IMR-90 (cell line): ENCODE measurements at regions not wholly inside any gene's neighbourhood (a gene's known extent, or its start where the extent isn't known, plus 50 kb on each side); places are given as distances from the start of the nearest gene placed in this dataset.

Experiments
- ATAC-seq: fragments of 200-7000 bp; cut with Tn5 transposase; 2 replicates; pipeline ENCODE4 v1.9.1; 2020; ENCODE audit warnings: low read depth, mild to moderate bottlenecking, moderate library complexity
- BruUV-seq: library from RNA; stranded (reverse); fragments of 400-500 nt; replicated peaks from 2 replicates; lab custom pipeline; 2021; lab: Mats Ljungman, UMichigan
- CTCF ChIA-PET: fragments of 300-600 bp; formaldehyde crosslinking; extraction: SDS; loops from one replicate; lab custom pipeline; 2021; ENCODE audit warnings: antibody characterized with exemption; lab: Yijun Ruan, JAX
- POLR2A ChIA-PET: fragments of 300-600 bp; sonication (Branson Sonifier 250); formaldehyde crosslinking; loops from one replicate; lab custom pipeline; 2022; ENCODE audit warnings: antibody characterized with exemption; ENCODE audit not compliant: unreplicated experiment; lab: Charles Lee
- DNase-seq: peaks from one replicate; pipeline ENCODE4 v3.0.0; 2013
- H2AFZ ChIP-seq: replicated peaks from 2 replicates; pipeline ENCODE3; 2013; ENCODE audit warnings: low read length, mild to moderate bottlenecking; ENCODE audit not compliant: poor library complexity
- H2AK5ac ChIP-seq: 2 replicates; pipeline ENCODE4 v1.6.1; 2013; ENCODE audit warnings: low read depth, low read length, inconsistent platforms
- H2AK9ac ChIP-seq: replicated peaks from 2 replicates; pipeline ENCODE3; 2013; ENCODE audit warnings: mild to moderate bottlenecking, low read depth, low read length, moderate library complexity; ENCODE audit not compliant: poor library complexity
- H2BK120ac ChIP-seq: 2 replicates; pipeline ENCODE4 v1.6.1; 2013; ENCODE audit warnings: low read depth, low read length, inconsistent platforms
- H2BK15ac ChIP-seq: 3 replicates; pipeline ENCODE4 v1.6.1; 2013; ENCODE audit warnings: low read depth, low read length, inconsistent platforms
- H2BK20ac ChIP-seq: 2 replicates; pipeline ENCODE4 v1.6.1; 2013; ENCODE audit warnings: low read depth, mild to moderate bottlenecking, inconsistent platforms, low read length, moderate library complexity
- H2BK5ac ChIP-seq: 2 replicates; pipeline ENCODE4 v1.6.1; 2013; ENCODE audit warnings: mild to moderate bottlenecking, low read depth, low read length, inconsistent platforms; ENCODE audit not compliant: poor library complexity, severe bottlenecking
- H3K14ac ChIP-seq: replicated peaks from 2 replicates; pipeline ENCODE4 v1.6.1; 2013; ENCODE audit warnings: low read depth, low read length, inconsistent platforms
- H3K18ac ChIP-seq: 2 replicates; pipeline ENCODE4 v1.6.1; 2013; ENCODE audit warnings: low read depth, low read length, control low read depth
- H3K23ac ChIP-seq: 2 replicates; pipeline ENCODE4 v1.6.1; 2013; ENCODE audit warnings: low read depth, low read length, inconsistent platforms
- H3K27ac ChIP-seq: 2 replicates; pipeline ENCODE4 v1.5.1; 2013; ENCODE audit warnings: mild to moderate bottlenecking, control low read depth, low read length; ENCODE audit not compliant: insufficient read depth
- H3K27me3 ChIP-seq: 2 replicates; pipeline ENCODE4 v1.6.1; 2013; ENCODE audit warnings: low read length; ENCODE audit not compliant: control insufficient read depth, insufficient read depth
- H3K36me3 ChIP-seq: 2 replicates; pipeline ENCODE4 v1.6.1; 2013; ENCODE audit warnings: low read length, mixed read lengths; ENCODE audit not compliant: control insufficient read depth, insufficient read depth
- H3K4ac ChIP-seq: 2 replicates; pipeline ENCODE4 v1.6.1; 2013; ENCODE audit warnings: low read depth, low read length, inconsistent platforms
- H3K4me1 ChIP-seq: 2 replicates; pipeline ENCODE4 v1.6.1; 2013; ENCODE audit warnings: low read length, mixed read lengths; ENCODE audit not compliant: control insufficient read depth, insufficient read depth
- H3K4me2 ChIP-seq: 2 replicates; pipeline ENCODE4 v1.6.1; 2013; ENCODE audit warnings: low read depth, mild to moderate bottlenecking, control low read depth, low read length, moderate library complexity
- H3K4me3 ChIP-seq: 2 replicates; pipeline ENCODE4 v1.5.1; 2013; ENCODE audit warnings: low read depth, mild to moderate bottlenecking, control low read depth, low read length, moderate library complexity; ENCODE audit not compliant: insufficient read depth
- H3K56ac ChIP-seq: 2 replicates; pipeline ENCODE4 v1.6.1; 2013; ENCODE audit warnings: low read length, inconsistent platforms; ENCODE audit not compliant: insufficient read depth; ENCODE audit errors: extremely low read depth
- H3K79me1 ChIP-seq, 2 experiments: 2 replicates each; pipeline ENCODE4 v1.6.1; 2013; ENCODE audit warnings: low read length in 2 of 2, inconsistent platforms in 1 of 2, low read depth in 1 of 2
- H3K9ac ChIP-seq: 2 replicates; pipeline ENCODE4 v1.6.1; 2013; ENCODE audit warnings: low read depth, low read length, control low read depth
- H3K9me1 ChIP-seq: 2 replicates; pipeline ENCODE4 v1.6.1; 2013; ENCODE audit warnings: low read length, inconsistent platforms; ENCODE audit not compliant: insufficient read depth
- H3K9me3 ChIP-seq: 2 replicates; pipeline ENCODE4 v1.6.1; 2013; ENCODE audit warnings: low read length; ENCODE audit not compliant: control insufficient read depth, insufficient read depth
- H4K20me1 ChIP-seq: 2 replicates; pipeline ENCODE4 v1.6.1; 2013; ENCODE audit warnings: low read length, inconsistent platforms; ENCODE audit not compliant: insufficient read depth
- H4K5ac ChIP-seq: 2 replicates; pipeline ENCODE4 v1.6.1; 2013; ENCODE audit warnings: mild to moderate bottlenecking, low read depth, low read length, control low read depth
- H4K8ac ChIP-seq, 2 experiments: 2 replicates each; pipeline ENCODE4 v1.6.1; 2013; ENCODE audit warnings: low read depth in 2 of 2, low read length in 2 of 2, control low read depth in 1 of 2, inconsistent platforms in 1 of 2
- H4K91ac ChIP-seq: 2 replicates; pipeline ENCODE4 v1.6.1; 2013; ENCODE audit warnings: low read depth, low read length, inconsistent platforms; ENCODE audit not compliant: insufficient read depth
- BHLHE40 ChIP-seq: fragments of 150-350 bp; IDR thresholded peaks from 2 replicates; pipeline ENCODE4 v1.6.1; 2016; ENCODE audit warnings: mild to moderate bottlenecking, low read depth, low read length
- CEBPB ChIP-seq: IDR thresholded peaks from 2 replicates; pipeline ENCODE4 v1.6.1; 2012; ENCODE audit warnings: low read depth, low read length, improper control_type of control experiment
- CHD1 ChIP-seq: IDR thresholded peaks from 2 replicates; pipeline ENCODE4 v1.6.1; 2012; ENCODE audit warnings: low read depth, low read length, improper control_type of control experiment
- FOS ChIP-seq: fragments of 150-350 bp; IDR thresholded peaks from 2 replicates; pipeline ENCODE4 v1.6.1; 2016; ENCODE audit warnings: low read depth, low read length
- MAFK ChIP-seq: IDR thresholded peaks from 2 replicates; pipeline ENCODE4 v1.6.1; 2012; ENCODE audit warnings: low read depth, low read length, improper control_type of control experiment
- MAZ ChIP-seq: IDR thresholded peaks from 2 replicates; pipeline ENCODE4 v1.6.1; 2012; ENCODE audit warnings: low read depth, mild to moderate bottlenecking, low read length, improper control_type of control experiment, moderate library complexity, borderline replicate concordance
- MXI1 ChIP-seq: IDR thresholded peaks from 2 replicates; pipeline ENCODE4 v1.6.1; 2012; ENCODE audit warnings: low read depth, mild to moderate bottlenecking, low read length, moderate library complexity, borderline replicate concordance
- NFE2L2 ChIP-seq: fragments of 150-350 bp; IDR thresholded peaks from 2 replicates; pipeline ENCODE4 v1.6.1; 2016; ENCODE audit warnings: low read depth, mild to moderate bottlenecking, low read length
- POLR2A ChIP-seq: IDR thresholded peaks from 2 replicates; pipeline ENCODE4 v1.6.1; 2012; ENCODE audit warnings: mild to moderate bottlenecking, low read depth, low read length
- RAD21 ChIP-seq: IDR thresholded peaks from 2 replicates; pipeline ENCODE4 v1.6.1; 2012; ENCODE audit warnings: low read length, improper control_type of control experiment
- RCOR1 ChIP-seq: IDR thresholded peaks from 2 replicates; pipeline ENCODE4 v1.6.1; 2012; ENCODE audit warnings: mild to moderate bottlenecking, low read length, improper control_type of control experiment; ENCODE audit not compliant: insufficient replicate concordance
- RFX5 ChIP-seq: IDR thresholded peaks from 2 replicates; pipeline ENCODE4 v1.8.0; 2012; ENCODE audit warnings: low read depth, mild to moderate bottlenecking, low read length, moderate library complexity
- SMC3 ChIP-seq: fragments of 150-350 bp; IDR thresholded peaks from 2 replicates; pipeline ENCODE4 v1.6.1; 2016; ENCODE audit warnings: low read depth, mild to moderate bottlenecking, antibody characterized with exemption, low read length, moderate library complexity
- WGBS, 2 experiments: methylation state at CpG; one replicate each; pipeline versions ENCODE4 v1.1.5 to v1.1.7; 2013; ENCODE audit warnings: missing lambda C conversion rate in 2 of 2; ENCODE audit not compliant: insufficient read length in 1 of 2; ENCODE audit errors: extremely low coverage in 2 of 2; 5-methylcytosine and 5-hydroxymethylcytosine counted together
- dilution Hi-C: fragments of 300-500 bp; cut with HindIII; formaldehyde crosslinking; loops from one replicate; pipeline ENCODE4 v1.14.3; 2018; ENCODE audit warnings: low sequenced_read_pairs; ENCODE audit not compliant: unreplicated experiment
- in situ Hi-C: fragments of 300-500 bp; cut with MboI; formaldehyde crosslinking; loops from 3 replicates; pipeline ENCODE4 v1.14.3; 2019; ENCODE audit warnings: low sequenced_read_pairs, inconsistent platforms, mixed read lengths
- intact Hi-C: fragments of 100-400 bp; cut with micrococcal nuclease; formaldehyde crosslinking; loops from 2 replicates; pipeline ENCODE4 v1.10.0; 2022
- TF ChIP-seq, protein P1 (sequence below): fragments of 150-350 bp; IDR thresholded peaks from 2 replicates; pipeline ENCODE4 v1.6.1; 2016; ENCODE audit warnings: low read depth, mild to moderate bottlenecking, low read length, moderate library complexity, borderline replicate concordance
- TF ChIP-seq, protein P2 (sequence below): conservative IDR thresholded peaks from 2 replicates; pipeline ENCODE4 v1.5.1; 2012; ENCODE audit warnings: mild to moderate bottlenecking, low read depth, low read length, improper control_type of control experiment
- TF ChIP-seq, protein P3 (sequence below): fragments of 150-350 bp; IDR thresholded peaks from 2 replicates; pipeline ENCODE4 v1.6.1; 2017; ENCODE audit warnings: mild to moderate bottlenecking, antibody characterized with exemption, low read length, low read depth

DNA sequence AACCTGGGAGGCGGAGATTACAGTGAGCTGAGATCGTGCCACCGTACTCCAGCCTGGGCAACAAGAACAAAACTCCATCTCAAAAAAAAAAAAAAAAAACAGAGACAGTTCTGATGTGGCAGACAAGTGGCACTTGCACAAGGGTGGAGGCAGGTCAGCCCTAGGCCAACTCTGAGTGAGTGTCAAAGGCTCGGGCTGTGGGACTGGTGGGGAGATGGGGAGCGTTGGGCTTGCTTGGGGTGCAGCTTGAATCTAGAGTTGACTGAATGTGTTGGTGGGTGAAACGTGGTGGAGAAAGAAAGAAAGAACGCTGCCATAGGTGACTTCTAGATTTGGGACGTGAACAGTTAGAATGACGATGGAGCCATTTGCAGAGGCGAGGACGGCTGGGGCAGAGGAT is 121.3 kb upstream of the SPACA7 start:
- Histone ChIP-seq H3K27me3 (no peaks in the 10 kb centered on the region), H2AK9ac (no peak overlapping the region), H3K4me3 (no peak overlapping the region), H2BK15ac (no peak overlapping the region), H3K14ac (no peak overlapping the region), H3K23ac (no peak overlapping the region), H4K5ac (no peak overlapping the region), H3K9ac (no peak overlapping the region), H2AFZ (no peak overlapping the region), H2BK20ac (no peak overlapping the region), H3K18ac (no peak overlapping the region), H2BK120ac (no peak overlapping the region), H3K79me1 (no peaks in the 10 kb centered on the region), H4K8ac (no peak overlapping the region), H3K56ac (no peak overlapping the region), H3K4me2 (no peak overlapping the region), H2BK5ac (no peak overlapping the region), H3K4me1 (no peaks in the 10 kb centered on the region), H3K4ac (no peak overlapping the region), H3K27ac (no peak overlapping the region), H3K9me1 (no peaks in the 10 kb centered on the region), H3K9me3 (peaks cover 58% of the 10 kb centered on the region), H4K20me1 (no peaks in the 10 kb centered on the region), H4K91ac (no peak overlapping the region), H3K36me3 (no peaks in the 10 kb centered on the region), H2AK5ac (no peak overlapping the region)
- ChIA-PET CTCF (no interaction called here), POLR2A (no interaction called here)
- DNase-seq (no peak), ATAC-seq (no peak)
- WGBS, 2 experiments, result 75% methylated on average over 7 of the region's 11 CpGs; no CpG with 5 or more reads in 1 of the 2 experiments
- dilution Hi-C loops (no loop called here), intact Hi-C loops (no loop called here), in situ Hi-C loops (no loop called here)
- no peak for TF ChIP-seq MAFK
- TF ChIP-seq SMC3, result no peak
- TF ChIP-seq NFE2L2, result no peak
- TF ChIP-seq CHD1, result no peak
- no peak for TF ChIP-seq FOS
- TF ChIP-seq, protein P1, sequence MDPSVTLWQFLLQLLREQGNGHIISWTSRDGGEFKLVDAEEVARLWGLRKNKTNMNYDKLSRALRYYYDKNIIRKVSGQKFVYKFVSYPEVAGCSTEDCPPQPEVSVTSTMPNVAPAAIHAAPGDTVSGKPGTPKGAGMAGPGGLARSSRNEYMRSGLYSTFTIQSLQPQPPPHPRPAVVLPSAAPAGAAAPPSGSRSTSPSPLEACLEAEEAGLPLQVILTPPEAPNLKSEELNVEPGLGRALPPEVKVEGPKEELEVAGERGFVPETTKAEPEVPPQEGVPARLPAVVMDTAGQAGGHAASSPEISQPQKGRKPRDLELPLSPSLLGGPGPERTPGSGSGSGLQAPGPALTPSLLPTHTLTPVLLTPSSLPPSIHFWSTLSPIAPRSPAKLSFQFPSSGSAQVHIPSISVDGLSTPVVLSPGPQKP, result no peak
- TF ChIP-seq RFX5, result no peak
- no peak for TF ChIP-seq BHLHE40
- TF ChIP-seq MAZ, result no peak
- no peak for TF ChIP-seq RCOR1
- no peak for TF ChIP-seq RAD21
- no peak for TF ChIP-seq MXI1
- TF ChIP-seq, protein P2, sequence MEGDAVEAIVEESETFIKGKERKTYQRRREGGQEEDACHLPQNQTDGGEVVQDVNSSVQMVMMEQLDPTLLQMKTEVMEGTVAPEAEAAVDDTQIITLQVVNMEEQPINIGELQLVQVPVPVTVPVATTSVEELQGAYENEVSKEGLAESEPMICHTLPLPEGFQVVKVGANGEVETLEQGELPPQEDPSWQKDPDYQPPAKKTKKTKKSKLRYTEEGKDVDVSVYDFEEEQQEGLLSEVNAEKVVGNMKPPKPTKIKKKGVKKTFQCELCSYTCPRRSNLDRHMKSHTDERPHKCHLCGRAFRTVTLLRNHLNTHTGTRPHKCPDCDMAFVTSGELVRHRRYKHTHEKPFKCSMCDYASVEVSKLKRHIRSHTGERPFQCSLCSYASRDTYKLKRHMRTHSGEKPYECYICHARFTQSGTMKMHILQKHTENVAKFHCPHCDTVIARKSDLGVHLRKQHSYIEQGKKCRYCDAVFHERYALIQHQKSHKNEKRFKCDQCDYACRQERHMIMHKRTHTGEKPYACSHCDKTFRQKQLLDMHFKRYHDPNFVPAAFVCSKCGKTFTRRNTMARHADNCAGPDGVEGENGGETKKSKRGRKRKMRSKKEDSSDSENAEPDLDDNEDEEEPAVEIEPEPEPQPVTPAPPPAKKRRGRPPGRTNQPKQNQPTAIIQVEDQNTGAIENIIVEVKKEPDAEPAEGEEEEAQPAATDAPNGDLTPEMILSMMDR, result no peak
- TF ChIP-seq POLR2A, result no peak
- TF ChIP-seq, protein P3, sequence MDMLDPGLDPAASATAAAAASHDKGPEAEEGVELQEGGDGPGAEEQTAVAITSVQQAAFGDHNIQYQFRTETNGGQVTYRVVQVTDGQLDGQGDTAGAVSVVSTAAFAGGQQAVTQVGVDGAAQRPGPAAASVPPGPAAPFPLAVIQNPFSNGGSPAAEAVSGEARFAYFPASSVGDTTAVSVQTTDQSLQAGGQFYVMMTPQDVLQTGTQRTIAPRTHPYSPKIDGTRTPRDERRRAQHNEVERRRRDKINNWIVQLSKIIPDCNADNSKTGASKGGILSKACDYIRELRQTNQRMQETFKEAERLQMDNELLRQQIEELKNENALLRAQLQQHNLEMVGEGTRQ, result no peak
- TF ChIP-seq CEBPB, result no peak
- BruUV-seq, result no TSS peak
